ENCODE measurements at regions not wholly inside any gene's neighbourhood (a gene's known extent, or its start where the extent isn't known, plus 50 kb on each side); places are given as distances from the start of the nearest gene placed in this dataset.

DNA sequence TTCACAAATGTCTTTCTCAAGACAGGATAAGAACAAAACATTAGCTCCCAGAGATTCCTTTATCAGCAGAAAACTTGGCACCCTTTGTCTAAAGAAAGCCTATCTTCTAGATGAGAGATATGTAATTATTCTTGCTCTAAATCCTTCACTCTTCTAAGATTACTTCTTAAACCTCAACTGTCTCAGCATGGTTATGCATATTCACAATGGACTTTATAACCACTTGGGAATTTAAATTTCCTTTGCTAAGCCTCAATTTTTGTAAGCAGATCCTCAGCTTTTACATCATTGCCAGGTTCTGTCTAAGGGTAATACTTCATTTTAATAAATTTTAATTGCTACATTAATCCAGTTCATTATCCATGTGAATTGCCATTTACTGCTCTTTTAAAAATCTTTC is 433.6 kb upstream of the DDI1 start:
- TF ChIP-seq POLR2A (IDR thresholded peaks at IDR 0.05) = no peak
- TF ChIP-seq, protein P1, sequence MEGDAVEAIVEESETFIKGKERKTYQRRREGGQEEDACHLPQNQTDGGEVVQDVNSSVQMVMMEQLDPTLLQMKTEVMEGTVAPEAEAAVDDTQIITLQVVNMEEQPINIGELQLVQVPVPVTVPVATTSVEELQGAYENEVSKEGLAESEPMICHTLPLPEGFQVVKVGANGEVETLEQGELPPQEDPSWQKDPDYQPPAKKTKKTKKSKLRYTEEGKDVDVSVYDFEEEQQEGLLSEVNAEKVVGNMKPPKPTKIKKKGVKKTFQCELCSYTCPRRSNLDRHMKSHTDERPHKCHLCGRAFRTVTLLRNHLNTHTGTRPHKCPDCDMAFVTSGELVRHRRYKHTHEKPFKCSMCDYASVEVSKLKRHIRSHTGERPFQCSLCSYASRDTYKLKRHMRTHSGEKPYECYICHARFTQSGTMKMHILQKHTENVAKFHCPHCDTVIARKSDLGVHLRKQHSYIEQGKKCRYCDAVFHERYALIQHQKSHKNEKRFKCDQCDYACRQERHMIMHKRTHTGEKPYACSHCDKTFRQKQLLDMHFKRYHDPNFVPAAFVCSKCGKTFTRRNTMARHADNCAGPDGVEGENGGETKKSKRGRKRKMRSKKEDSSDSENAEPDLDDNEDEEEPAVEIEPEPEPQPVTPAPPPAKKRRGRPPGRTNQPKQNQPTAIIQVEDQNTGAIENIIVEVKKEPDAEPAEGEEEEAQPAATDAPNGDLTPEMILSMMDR (IDR thresholded peaks at IDR 0.05) = no peak
